ENCODE measurements at regions not wholly inside any gene's neighbourhood (a gene's known extent, or its start where the extent isn't known, plus 50 kb on each side); places are given as distances from the start of the nearest gene placed in this dataset.

- TF ChIP-seq SIN3A (conservative IDR thresholded peaks at IDR 0.05 in 1 of 2, IDR thresholded peaks at IDR 0.05 in 1 of 2; ENCODE audit: low read depth in 1 of 2, low read length in 2 of 2) (no peak), MAX (IDR thresholded peaks at IDR 0.05) (no peak), RXRA (IDR thresholded peaks at IDR 0.05; ENCODE audit: insufficient read depth, low read depth, low read length) (no peak), RBBP5 (IDR thresholded peaks at IDR 0.05; ENCODE audit: borderline replicate concordance, low read depth, low read length) (no peak), JUN (IDR thresholded peaks at IDR 0.05; ENCODE audit: low read depth, low read length) (no peak), RAD21 (IDR thresholded peaks at IDR 0.05 in 1 of 2, conservative IDR thresholded peaks at IDR 0.05 in 1 of 2; ENCODE audit: low read depth in 2 of 2, low read length in 2 of 2) (no peak), BRCA1 (IDR thresholded peaks at IDR 0.05; ENCODE audit: low read depth, low read length) (no peak)
These were observed 60.9 kb upstream of the KCNH1 start (continued) for GRCh38 chr1:211194826-211195225.

Measured in H1 (cell line).